ENCODE measurements at regions not wholly inside any gene's neighbourhood (a gene's known extent, or its start where the extent isn't known, plus 50 kb on each side); places are given as distances from the start of the nearest gene placed in this dataset.

DNA sequence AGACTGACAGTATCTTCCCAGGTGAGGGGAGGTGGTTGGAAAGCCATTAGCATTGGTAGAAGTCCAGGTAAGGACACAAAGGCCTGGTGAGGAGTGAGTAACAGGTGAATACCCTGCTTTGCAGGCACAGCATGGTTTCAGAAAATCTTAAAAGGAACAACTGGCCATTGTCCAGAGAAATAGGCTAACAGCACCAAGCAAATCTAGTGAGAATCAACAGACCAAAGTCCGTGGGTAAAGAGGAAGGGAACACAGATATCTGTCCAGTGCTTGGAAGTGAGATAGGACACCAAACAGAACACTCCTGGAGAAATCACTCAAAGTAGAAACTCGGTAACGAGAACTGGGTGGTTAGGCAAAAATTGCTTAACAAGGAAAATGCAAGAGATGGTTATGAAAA, 88.8 kb upstream of the RPRM start:
- DNase-seq (ENCODE audit: low spot score in 2 of 2), result no peak
- Histone ChIP-seq H3K4me3 (no peak overlapping the region), H3K27ac (no peak overlapping the region), H3K27me3 (no peaks in the 10 kb centered on the region), H3K36me3 (no peaks in the 10 kb centered on the region), H3K4me1 (no peaks in the 10 kb centered on the region), H3K9me3 (no peaks in the 10 kb centered on the region)
- WGBS, 2 donors, result 77 to 79% methylated on average over 3 of the region's 3 CpGs
- TF ChIP-seq POLR2A (IDR thresholded peaks at IDR 0.05), result no peak
- TF ChIP-seq, protein P1, sequence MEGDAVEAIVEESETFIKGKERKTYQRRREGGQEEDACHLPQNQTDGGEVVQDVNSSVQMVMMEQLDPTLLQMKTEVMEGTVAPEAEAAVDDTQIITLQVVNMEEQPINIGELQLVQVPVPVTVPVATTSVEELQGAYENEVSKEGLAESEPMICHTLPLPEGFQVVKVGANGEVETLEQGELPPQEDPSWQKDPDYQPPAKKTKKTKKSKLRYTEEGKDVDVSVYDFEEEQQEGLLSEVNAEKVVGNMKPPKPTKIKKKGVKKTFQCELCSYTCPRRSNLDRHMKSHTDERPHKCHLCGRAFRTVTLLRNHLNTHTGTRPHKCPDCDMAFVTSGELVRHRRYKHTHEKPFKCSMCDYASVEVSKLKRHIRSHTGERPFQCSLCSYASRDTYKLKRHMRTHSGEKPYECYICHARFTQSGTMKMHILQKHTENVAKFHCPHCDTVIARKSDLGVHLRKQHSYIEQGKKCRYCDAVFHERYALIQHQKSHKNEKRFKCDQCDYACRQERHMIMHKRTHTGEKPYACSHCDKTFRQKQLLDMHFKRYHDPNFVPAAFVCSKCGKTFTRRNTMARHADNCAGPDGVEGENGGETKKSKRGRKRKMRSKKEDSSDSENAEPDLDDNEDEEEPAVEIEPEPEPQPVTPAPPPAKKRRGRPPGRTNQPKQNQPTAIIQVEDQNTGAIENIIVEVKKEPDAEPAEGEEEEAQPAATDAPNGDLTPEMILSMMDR (IDR thresholded peaks at IDR 0.05), result no peak
- TF ChIP-seq EP300 (IDR thresholded peaks at IDR 0.05), result no peak

DNA sequence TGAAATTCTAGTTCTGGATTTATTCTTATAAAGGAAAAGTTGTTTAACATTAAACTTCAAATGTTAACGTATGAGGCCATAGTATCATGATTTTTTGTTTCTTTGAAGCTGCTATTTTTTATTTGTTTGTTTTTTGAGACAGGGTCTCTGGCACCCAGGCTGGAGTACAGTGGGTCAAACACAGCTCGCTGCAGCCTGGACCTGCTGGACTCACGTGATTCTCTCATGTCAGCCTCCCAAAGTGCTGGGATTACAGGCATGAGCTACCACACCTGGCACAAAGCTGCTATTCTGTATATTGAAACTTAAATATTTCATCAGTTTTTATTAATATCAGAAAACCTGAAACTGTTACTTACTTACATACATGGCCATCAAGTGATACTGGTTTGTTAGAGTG, 89.5 kb upstream of the RPRM start:
- H3K4me3 ChIP-seq, result no peak overlapping the region
- H3K9me3 ChIP-seq, result no peaks in the 10 kb centered on the region
- no peak overlapping the region for H3K27ac ChIP-seq
- H3K4me1 ChIP-seq, result no peaks in the 10 kb centered on the region
- TF ChIP-seq, protein P1 (IDR thresholded peaks at IDR 0.05), result no peak
- TF ChIP-seq EP300 (IDR thresholded peaks at IDR 0.05) (no peak), POLR2A (IDR thresholded peaks at IDR 0.05) (no peak)
- no peaks in the 10 kb centered on the region for H3K27me3 ChIP-seq
- WGBS, 2 donors, result 71 to 79% methylated on average over 3 of the region's 3 CpGs
- H3K36me3 ChIP-seq, result no peaks in the 10 kb centered on the region
- no peak for DNase-seq (ENCODE audit: low spot score in 2 of 2)

DNA sequence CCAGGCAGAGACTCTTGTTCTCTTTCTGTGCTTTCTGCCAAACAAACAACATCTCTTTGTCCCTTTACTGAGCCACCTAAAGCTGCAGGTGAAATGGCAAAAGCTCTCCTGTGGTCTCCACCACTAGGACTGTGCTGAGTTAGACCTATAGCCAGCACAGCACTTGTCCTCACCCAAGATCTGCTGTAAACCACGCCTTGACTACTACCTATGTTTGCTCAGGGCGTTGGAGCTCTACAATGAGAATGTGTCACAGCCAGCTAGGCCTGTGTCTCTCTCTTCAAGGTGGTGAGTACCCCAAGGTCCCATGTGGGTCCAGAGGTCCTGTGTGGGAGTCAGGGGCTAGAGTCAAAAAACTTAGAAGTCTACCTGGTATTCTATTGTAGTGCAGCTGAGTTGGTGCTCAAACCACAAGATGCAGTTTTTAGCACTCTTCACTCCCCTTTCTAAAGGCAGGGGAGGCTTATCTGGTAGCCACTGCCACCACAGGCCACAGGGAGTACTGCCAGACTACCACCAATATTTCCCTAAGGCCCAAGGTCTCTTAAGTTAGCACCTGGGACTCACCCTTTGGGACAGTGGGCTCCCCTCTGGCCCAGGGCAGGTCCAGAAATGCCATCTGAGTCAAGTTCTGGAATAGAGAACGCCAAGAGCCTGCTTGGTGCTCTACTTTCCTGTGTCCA, 96.8 kb upstream of the RPRM start:
- no peak for TF ChIP-seq EP300 (IDR thresholded peaks at IDR 0.05)
- TF ChIP-seq, protein P1 (IDR thresholded peaks at IDR 0.05), result no peak
- no peak for TF ChIP-seq POLR2A (IDR thresholded peaks at IDR 0.05)
- Histone ChIP-seq H3K4me1 (no peaks in the 10 kb centered on the region), H3K27ac (no peak overlapping the region), H3K36me3 (no peaks in the 10 kb centered on the region), H3K27me3 (no peaks in the 10 kb centered on the region), H3K4me3 (no peak overlapping the region), H3K9me3 (no peaks in the 10 kb centered on the region)
- 64 to 79% methylated on average over 2 to 3 of the region's 3 CpGs for WGBS, 2 donors
- DNase-seq (ENCODE audit: low spot score in 2 of 2), result no peak

DNA sequence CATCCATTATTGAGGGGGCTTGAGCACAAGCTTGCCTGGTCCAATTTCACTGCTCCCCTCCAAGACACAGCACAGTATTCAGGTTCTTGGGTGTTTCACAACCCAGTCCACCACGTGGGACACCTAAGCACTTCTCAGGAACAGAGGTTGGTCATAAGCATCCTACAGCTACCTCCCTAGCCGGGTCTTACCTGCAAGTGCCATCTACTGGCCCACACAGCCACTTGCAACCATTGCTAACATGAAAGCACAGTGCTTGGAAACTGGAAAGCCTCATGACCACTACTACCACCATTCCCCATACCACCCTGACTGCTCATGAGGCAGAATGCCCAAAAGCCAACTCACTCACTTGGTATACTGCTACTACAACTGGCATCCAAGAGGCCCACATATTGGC, 105.7 kb upstream of the RPRM start:
- peaks cover 0 to 16% (median 0%) of the 10 kb centered on the region in 4 donors for H3K9me3 ChIP-seq
- TF ChIP-seq, protein P1 (IDR thresholded peaks at IDR 0.05), result no peak
- TF ChIP-seq EP300 (IDR thresholded peaks at IDR 0.05) (no peak), POLR2A (IDR thresholded peaks at IDR 0.05) (no peak)

DNA sequence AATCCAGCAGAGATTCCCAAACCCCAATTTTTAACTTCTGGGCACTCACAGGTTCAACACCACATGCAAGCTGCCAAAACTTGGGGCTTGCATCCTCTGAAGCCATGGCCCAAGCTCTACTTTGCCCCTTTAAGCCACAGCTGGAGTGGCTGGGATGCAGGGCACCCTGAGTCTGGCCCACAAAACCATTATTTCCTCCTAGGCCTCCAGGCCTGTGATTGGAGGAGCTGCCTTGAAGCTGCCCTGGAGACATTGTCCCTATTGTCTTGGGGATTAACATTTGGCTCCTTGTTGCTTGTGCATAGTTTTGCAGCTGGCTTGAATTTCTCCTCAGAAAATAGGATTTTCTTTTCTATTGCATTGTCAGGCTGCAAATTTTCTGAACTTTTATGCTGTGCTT, 109.8 kb upstream of the RPRM start:
- Histone ChIP-seq H3K36me3 (no peaks in the 10 kb centered on the region), H3K4me1 (no peaks in the 10 kb centered on the region), H3K27ac (no peak overlapping the region), H3K4me3 (no peak overlapping the region), H3K9me3 (peaks cover 0 to 33% (median 0%) of the 10 kb centered on the region in 4 donors), H3K27me3 (no peaks in the 10 kb centered on the region)
- no peak for DNase-seq (ENCODE audit: low spot score in 2 of 2)
- TF ChIP-seq, protein P1 (IDR thresholded peaks at IDR 0.05), result no peak
- no peak for TF ChIP-seq POLR2A (IDR thresholded peaks at IDR 0.05)
- TF ChIP-seq EP300 (IDR thresholded peaks at IDR 0.05), result no peak

More for the DNA sequence above, 105.7 kb upstream of the RPRM start:
- WGBS, 2 donors, result 48 to 53% methylated on average over 2 of the region's 2 CpGs
- Histone ChIP-seq H3K4me1 (no peaks in the 10 kb centered on the region), H3K27ac (no peak overlapping the region), H3K4me3 (no peak overlapping the region), H3K36me3 (no peaks in the 10 kb centered on the region), H3K27me3 (no peaks in the 10 kb centered on the region)
- no peak for DNase-seq (ENCODE audit: low spot score in 2 of 2)

Data from tibial nerve (tissue), 4 donors.